ENCODE measurements at regions not wholly inside any gene's neighbourhood (a gene's known extent, or its start where the extent isn't known, plus 50 kb on each side); places are given as distances from the start of the nearest gene placed in this dataset.
A peak's percentile ranks its signal among the peaks of the same experiment; 100 is the strongest.

DNA sequence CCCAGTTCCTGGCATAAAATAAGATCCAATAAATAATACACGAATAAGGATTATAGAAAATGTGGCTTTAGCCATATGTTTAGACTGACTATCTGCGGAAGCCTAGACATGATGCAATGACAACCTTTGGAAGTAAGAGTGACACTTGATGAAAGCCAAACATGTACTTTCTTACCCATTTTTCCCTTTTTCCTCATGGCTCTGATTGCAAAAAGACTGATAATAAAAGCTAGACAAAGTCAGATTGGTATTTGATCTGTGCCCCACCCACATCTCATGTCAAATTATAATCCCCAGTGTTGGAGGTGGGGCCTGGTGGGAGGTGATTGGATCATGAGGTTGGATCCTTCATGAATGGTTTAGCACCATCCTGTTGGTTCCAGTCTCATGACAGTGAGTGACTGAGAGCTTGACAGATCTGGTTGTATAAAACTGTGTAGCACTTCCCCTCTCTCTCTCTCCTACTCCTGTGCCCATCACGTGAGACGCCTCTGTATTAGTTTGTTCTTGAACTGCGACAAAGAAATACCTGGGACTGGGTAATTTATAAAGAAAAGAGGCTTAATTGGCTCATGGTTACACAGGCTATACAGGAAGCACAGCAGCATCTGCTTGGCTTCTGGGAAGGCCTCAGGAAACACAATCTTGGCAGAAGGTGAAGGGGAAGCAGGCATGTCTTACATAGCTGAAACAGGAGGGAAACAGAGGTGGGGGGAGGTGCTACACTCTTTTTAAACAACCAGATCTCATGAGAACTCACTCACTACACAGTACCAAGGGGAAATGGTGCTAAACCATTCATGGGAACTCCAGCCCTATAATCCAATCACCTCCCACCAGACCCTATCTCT is 243.4 kb upstream of the PIK3R1 start:
- no peak for DNase-seq (ENCODE audit: low read depth)
- no peak overlapping the region for H3K4me3 ChIP-seq (ENCODE audit: low read depth, low read length)
- TF ChIP-seq, protein P1, sequence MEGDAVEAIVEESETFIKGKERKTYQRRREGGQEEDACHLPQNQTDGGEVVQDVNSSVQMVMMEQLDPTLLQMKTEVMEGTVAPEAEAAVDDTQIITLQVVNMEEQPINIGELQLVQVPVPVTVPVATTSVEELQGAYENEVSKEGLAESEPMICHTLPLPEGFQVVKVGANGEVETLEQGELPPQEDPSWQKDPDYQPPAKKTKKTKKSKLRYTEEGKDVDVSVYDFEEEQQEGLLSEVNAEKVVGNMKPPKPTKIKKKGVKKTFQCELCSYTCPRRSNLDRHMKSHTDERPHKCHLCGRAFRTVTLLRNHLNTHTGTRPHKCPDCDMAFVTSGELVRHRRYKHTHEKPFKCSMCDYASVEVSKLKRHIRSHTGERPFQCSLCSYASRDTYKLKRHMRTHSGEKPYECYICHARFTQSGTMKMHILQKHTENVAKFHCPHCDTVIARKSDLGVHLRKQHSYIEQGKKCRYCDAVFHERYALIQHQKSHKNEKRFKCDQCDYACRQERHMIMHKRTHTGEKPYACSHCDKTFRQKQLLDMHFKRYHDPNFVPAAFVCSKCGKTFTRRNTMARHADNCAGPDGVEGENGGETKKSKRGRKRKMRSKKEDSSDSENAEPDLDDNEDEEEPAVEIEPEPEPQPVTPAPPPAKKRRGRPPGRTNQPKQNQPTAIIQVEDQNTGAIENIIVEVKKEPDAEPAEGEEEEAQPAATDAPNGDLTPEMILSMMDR (IDR thresholded peaks at IDR 0.05; ENCODE audit: insufficient read depth, low read depth, low read length) = no peak

DNA sequence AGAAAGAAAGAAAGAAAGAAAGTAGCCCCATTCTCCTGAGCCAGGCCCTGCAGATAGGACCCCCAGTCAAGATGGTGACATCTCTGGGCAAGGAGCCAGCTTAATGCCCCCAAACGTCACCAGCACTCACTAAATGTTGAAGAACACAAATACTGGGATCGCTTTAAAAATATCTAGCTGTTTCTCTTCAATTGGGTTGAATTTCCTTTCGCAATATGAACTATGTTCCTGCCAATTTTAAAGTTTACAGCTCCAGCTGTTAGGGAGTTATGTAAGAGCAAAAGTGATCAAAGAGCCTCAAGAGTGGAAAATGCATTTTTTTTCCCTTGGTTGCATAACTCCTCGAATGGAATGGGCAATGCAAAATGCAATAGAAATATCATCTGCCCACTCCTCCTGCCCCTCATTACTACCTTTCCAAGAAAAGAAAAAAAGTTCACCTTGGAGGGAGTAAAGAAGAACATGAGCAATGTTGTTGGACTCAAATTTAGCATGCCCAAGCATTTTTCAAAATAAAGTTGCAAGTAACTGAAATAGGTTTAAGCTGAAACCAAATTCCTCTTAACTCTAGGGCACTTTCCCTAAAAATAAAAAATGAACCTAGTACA is 244.2 kb upstream of the PIK3R1 start:
- TF ChIP-seq, protein P1 (IDR thresholded peaks at IDR 0.05; ENCODE audit: insufficient read depth, low read depth, low read length) = no peak
- no peak overlapping the region for H3K4me3 ChIP-seq (ENCODE audit: low read depth, low read length)
- DNase-seq (ENCODE audit: low read depth) = peak; percentile 79

DNA sequence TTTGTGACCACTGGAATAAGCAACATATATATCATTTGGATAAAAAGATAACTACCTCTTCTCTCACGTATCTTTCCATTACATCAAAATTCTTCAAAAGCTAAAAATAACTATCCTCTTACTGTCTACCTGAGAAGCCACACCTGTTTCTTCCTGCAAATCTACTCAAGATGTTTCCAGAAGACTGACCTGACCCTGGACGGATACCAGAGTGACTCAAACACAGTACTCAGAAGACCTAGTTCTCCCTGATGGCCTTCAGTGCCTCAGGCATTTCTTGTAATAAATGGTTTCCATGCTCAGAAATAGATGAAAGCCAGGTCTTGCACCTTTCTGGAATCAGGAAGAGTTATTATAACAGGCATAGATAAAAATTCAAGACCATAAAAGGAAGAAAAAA is 245.9 kb upstream of the PIK3R1 start:
- no peak for DNase-seq (ENCODE audit: low read depth)
- no peak overlapping the region for H3K4me3 ChIP-seq (ENCODE audit: low read depth, low read length)
- TF ChIP-seq, protein P1 (IDR thresholded peaks at IDR 0.05; ENCODE audit: insufficient read depth, low read depth, low read length) = no peak

DNA sequence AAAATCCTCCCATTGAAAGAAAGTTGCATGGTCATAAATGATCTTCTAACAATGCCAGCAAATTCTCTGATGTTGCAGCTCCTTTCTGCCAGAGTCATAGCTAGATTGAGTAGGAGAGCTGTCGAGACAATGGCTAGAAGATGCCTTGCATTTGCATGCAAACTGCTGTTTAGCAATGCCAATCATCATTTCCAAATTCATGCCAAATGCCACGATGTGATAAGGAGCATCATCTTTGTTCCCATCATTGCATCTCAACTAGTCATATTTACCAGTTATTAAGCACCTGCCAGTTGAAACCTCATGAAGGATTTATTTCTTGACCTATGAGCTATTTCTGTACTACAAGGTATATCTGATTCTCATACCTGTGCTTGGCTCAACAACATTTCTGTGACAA is 246.4 kb upstream of the PIK3R1 start:
- H3K4me3 ChIP-seq (ENCODE audit: low read depth, low read length) = no peak overlapping the region
- DNase-seq (ENCODE audit: low read depth) = no peak
- TF ChIP-seq, protein P1 (IDR thresholded peaks at IDR 0.05; ENCODE audit: insufficient read depth, low read depth, low read length) = no peak

DNA sequence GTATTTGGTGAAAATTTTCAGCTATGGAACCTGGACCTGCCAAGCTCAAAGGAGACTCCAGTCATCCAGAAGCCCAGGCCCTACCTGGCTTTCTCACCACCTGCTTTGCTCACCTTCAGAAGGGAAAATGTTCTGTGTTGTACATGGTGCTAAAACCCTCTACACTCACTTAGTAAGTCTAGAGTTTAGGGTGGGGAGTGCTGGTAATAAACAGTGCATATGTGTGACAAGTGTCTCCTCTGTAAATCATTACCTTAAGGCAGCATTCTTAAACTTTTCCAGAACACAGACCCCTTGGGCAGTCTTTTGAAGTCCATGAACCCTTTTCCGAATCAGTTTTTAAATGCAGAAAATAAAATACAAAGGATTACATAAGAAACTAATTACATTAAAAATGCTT is 248.8 kb upstream of the PIK3R1 start:
- no peak overlapping the region for H3K4me3 ChIP-seq (ENCODE audit: low read depth, low read length)
- TF ChIP-seq, protein P1 (IDR thresholded peaks at IDR 0.05; ENCODE audit: insufficient read depth, low read depth, low read length) = no peak
- no peak for DNase-seq (ENCODE audit: low read depth)

DNA sequence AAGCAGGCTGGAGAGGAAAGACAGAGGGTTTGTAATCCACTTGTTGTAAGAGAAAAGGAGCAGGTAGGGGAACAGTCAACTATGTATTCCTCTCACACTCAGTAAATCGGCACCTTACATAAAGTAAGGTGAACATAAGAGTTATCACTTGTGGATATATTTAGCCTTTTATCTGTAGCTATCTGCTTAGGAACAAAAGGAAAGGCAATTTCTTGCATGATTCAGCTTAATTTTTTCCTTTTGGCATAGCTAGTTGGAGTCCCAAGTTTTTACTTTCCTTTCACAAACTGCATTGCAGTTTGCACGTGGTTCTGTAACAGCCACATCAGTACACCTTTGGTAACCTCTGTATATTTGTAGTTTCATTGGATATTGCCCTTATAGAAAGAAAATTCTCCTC is 250.9 kb upstream of the PIK3R1 start:
- H3K4me3 ChIP-seq (ENCODE audit: low read depth, low read length) = no peak overlapping the region
- no peak for DNase-seq (ENCODE audit: low read depth)
- TF ChIP-seq, protein P1 (IDR thresholded peaks at IDR 0.05; ENCODE audit: insufficient read depth, low read depth, low read length) = no peak
